ENCODE measurements at regions not wholly inside any gene's neighbourhood (a gene's known extent, or its start where the extent isn't known, plus 50 kb on each side); places are given as distances from the start of the nearest gene placed in this dataset.

DNA sequence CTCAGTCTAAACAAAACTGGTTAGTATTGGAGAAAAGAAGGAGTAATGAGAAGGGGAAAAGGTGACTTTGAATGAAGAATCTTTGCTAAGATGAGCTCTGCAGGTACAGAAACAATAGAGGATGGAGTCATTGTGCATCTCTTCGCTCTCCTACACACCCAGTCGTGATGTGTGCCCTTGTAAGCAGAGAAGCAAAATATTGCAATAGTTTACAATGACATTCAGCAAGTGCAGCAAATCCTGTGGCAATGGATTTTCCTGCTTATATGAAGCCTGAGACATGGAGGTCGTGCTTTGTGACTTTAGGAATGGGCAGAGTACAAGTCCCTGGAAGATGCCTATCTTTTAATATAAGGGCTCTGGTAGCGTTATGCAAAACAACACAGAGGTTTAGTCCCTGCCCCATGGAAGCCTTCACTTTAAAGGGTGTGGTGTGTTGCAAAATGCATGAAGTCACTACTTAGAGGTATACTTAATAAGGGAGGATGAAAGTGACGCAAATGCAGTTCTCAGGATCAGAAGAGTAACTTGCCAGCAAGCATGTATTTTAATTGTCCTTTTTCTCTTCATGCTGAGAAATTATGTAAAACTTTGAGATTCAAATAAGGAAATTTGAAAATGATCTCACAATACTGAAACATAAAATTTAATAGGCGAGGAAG, 88.0 kb upstream of the IVNS1ABP start:
- TF ChIP-seq, protein P1, sequence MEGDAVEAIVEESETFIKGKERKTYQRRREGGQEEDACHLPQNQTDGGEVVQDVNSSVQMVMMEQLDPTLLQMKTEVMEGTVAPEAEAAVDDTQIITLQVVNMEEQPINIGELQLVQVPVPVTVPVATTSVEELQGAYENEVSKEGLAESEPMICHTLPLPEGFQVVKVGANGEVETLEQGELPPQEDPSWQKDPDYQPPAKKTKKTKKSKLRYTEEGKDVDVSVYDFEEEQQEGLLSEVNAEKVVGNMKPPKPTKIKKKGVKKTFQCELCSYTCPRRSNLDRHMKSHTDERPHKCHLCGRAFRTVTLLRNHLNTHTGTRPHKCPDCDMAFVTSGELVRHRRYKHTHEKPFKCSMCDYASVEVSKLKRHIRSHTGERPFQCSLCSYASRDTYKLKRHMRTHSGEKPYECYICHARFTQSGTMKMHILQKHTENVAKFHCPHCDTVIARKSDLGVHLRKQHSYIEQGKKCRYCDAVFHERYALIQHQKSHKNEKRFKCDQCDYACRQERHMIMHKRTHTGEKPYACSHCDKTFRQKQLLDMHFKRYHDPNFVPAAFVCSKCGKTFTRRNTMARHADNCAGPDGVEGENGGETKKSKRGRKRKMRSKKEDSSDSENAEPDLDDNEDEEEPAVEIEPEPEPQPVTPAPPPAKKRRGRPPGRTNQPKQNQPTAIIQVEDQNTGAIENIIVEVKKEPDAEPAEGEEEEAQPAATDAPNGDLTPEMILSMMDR (IDR thresholded peaks at IDR 0.05; ENCODE audit: poor library complexity) = no peak
- no peak for TF ChIP-seq EZH2 (IDR thresholded peaks at IDR 0.05; ENCODE audit: borderline replicate concordance)

Measured in hepatocyte (in vitro differentiated cells).